ENCODE measurements at regions not wholly inside any gene's neighbourhood (a gene's known extent, or its start where the extent isn't known, plus 50 kb on each side); places are given as distances from the start of the nearest gene placed in this dataset.
A peak's percentile ranks its signal among the peaks of the same experiment; 100 is the strongest.

DNA sequence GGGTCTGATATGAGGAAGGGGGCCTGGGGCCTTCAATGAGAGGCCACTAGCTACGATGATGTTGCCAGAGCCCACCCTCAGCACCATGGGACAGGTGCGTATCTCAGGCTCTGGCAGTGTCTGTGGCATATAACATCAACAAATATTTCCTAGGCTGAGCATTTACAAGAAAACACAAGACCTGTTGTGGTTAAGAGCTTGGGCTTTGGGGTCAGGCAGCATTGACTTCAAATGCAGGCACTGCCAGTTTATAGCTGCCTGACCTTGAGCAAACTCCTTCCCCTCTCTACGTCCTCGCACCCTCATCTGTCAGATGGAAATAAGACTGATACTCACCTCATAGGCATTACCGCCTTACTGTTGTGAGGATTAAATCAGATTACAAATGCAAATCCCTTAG is 156.0 kb downstream of the KATNAL1 start:
- DNase-seq, result no peak

GRCh38 chr13:30149248-30149647 is 158.1 kb downstream of the KATNAL1 start:
- DNase-seq, result no peak

DNA sequence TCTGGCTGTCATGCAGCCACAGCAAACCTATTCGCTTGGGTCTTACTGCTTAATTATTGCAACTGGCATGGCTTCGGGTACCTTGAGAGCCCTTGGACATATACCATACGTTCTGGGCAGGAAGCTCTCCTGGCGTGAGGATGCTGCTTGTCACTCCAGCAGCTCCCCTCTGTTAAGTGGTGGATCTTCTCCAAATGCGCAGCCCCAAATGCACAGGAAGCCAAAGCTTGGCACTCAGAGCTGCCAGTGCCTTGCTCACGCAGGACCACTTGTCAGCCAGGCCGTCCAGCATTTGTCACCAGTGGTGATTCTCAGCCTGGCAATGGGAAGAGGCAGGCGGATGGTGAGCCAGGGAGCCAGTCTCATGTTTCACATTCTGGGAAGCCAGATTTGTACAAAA is 158.6 kb downstream of the KATNAL1 start:
- DNase-seq, result no peak

- peak; percentile 54 to 77 for DNase-seq
Observed at GRCh38 chr13:30148171-30148754, 159.1 kb downstream of the KATNAL1 start.

DNA sequence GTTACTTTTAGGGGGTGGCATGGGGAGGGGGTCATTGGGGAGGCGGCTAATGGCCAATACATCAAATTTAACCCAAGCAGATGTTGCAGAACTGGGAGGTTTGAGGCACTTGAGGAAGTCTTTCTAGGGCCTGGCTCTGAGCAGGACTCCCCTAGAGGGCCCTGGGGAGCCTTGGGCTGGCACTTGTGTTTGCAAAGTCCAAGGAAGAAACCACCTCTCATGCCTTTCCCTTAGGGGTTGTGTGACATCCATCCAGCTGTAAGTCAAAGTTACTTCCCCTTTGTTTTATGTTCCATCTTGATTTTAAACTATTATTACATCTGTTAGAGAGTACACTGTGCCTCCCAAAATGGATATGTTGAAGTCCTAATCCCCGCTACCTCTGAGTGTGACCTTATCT is 159.9 kb downstream of the KATNAL1 start:
- DNase-seq, result no peak

DNA sequence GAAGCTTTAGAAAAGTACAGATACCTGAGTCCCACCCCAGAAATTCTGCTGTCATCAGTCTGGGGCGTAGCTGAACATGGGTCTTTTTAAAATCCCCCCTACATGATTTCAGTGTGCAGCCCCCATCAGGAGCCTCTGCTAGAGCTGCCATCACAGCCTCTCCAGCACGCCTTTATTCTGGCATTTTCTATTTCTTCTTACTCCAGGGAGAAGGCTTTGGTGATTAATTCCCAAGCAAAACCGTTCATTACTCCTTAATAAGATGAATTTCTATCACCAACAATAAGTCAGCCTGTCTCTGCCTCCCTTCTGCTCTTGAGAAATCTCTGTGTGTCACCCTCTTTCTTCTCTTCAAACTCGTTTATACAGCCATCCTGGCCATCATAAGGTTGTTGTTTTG is 160.3 kb downstream of the KATNAL1 start:
- DNase-seq, result no peak

DNA sequence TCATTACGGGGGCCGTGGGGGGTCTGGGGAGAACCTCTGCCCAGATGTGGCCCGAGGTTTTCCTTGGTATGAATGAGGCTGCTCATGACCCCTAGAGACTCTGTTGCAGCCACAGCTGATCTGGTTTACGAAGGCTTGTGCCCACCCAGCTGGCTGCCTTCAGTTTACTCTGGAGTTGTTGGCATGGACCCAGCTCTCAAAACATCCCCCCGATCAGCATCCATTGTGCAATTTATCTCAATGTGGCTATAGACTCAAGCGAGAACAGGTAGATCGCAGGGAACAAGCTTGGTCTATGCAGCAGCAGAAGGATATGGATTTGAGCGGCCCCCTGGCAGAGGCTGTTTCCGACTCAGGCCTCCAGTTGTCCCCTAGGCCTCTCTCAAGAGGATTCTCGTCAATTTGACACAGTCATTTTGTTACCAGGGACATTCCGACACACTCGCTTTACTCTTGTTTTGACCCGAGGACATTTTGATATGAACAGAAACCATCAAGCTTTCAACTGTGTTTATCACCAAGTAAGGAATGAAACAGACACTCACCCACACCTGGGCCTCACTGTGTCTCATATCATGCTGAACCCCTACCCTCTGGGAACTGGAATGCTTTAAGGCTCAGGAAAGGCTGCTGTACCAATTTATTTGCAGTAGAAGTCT is 161.5 kb downstream of the KATNAL1 start:
- no peak for DNase-seq

- peak in 1 of 2 donors; percentile 19 for DNase-seq
Observed at GRCh38 chr13:30143666-30144400, 163.5 kb downstream of the KATNAL1 start.

- peak in 1 of 2 donors; percentile 30 for DNase-seq
Observed at GRCh38 chr13:30142486-30143211, 164.7 kb downstream of the KATNAL1 start.

GRCh38 chr13:30141775-30142485 is 165.4 kb downstream of the KATNAL1 start:
- DNase-seq, result no peak

- no peak for DNase-seq
Observed at GRCh38 chr13:30140973-30141372, 166.4 kb downstream of the KATNAL1 start.

GRCh38 chr13:30138511-30138910 is 168.8 kb downstream of the KATNAL1 start:
- DNase-seq, result no peak

- DNase-seq, result no peak
Observed at GRCh38 chr13:30135868-30136267, 171.5 kb downstream of the KATNAL1 start.

DNA sequence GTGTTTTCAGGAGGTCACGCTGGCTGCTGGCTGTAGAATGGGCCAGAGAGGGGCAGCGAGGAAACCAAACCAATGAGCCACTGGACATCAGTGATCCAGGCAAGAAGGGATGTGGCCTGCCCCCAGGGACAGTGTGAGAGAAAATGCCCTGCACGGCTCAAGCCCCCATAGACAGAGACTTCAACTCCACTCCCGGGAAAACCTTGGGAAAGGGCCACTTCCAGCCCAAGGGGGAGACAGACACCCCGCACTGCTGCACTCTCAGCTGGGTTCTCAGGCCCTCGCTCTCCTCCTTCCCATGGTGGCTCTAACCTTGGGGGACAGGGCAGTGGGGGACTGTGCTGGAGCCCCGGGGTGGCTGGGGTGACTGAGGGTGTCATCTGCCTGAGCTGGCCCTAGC is 172.0 kb downstream of the KATNAL1 start:
- DNase-seq, result no peak

DNA sequence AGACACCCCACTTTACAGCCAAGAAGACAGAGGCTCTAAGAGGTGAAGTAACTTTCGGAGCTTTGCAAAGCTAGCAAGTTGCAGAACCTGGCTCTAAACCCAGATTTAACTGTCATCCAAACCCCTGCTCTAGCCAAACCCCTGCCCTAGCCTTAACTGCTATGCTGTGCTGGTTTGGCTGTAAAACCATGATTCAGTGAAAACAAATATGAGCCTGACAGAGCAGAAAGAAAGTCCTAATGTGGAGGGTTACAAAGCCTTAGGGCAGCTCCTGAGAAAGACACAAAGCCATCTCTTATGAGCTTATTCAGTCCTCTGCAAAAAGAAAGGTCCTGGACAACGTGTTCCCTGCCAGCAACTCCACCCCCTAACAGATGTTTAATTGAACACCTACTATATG is 172.8 kb downstream of the KATNAL1 start:
- DNase-seq, result no peak

DNA sequence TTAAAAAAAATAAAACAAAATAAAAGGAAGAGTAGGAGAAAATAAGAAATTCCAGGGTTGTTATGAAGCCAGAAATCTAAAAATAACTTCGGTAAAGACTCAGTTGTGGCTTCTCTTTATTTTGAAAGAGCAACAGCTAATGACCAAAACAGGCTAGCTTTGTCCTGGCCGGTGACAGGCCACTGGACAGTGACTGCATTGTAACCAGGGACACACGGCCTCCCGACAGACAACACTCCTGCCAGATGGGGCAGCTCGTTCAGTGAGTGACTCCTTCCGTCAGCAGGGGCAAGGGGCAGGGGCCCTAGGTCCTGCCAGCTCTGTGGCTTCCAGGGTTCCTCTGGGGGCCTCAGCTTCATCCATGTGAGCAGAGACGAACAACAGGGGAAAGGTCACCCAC is 173.4 kb downstream of the KATNAL1 start:
- no peak for DNase-seq

DNA sequence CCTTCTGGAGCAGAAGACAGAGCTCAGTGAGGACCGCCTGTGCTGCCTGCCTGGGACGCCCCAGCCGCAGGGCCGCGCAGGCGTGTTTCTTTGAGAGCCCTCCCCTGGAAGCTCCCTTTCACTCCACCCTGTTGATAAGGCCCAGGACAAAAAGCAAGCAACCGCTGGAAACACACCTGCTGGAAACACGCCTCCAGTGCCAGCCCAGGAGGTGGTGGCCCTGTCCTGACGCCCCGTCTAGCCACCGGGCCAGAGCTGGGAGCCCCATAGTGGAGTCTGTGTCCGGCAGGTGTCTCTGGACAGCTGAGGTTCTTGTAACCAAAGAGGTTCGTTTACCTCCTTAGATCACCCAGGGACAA is 173.8 kb downstream of the KATNAL1 start:
- no peak for DNase-seq

- peak; percentile 93 to 95 for DNase-seq
Observed at GRCh38 chr13:30132623-30133553, 174.5 kb downstream of the KATNAL1 start.

- DNase-seq, result no peak
Observed at GRCh38 chr13:30129411-30129810, 177.9 kb downstream of the KATNAL1 start.

GRCh38 chr13:30128591-30128990 is 178.8 kb downstream of the KATNAL1 start:
- no peak for DNase-seq

DNA sequence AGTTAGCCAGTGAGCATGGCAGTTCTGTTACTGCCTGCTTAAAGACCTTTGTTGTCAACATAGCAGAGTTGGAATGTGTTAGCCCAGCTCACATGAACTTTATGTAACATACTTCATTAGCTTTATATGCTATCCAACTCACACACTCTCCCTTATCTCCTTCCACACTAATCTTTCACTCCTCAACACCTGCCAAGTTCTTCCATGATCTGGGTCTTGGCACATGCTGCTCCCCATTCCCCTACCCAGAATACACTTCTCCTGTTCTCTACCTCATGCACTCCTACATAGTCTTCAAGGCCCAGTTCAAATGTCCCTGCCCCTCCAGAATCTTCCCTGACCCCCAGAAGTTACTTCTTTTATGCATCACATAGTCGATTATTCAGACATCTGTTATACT is 179.3 kb downstream of the KATNAL1 start:
- DNase-seq, result no peak

- no peak for DNase-seq
Observed at GRCh38 chr13:30126903-30127428, 180.4 kb downstream of the KATNAL1 start.
